HUDEP-2 (cell line): ENCODE measurements at regions not wholly inside any gene's neighbourhood (a gene's known extent, or its start where the extent isn't known, plus 50 kb on each side); places are given as distances from the start of the nearest gene placed in this dataset.

Experiments used
- DNase-seq, 76 experiments: peaks; one replicate each; lab custom pipeline; 2025; ENCODE audit not compliant: unreplicated experiment in 76 of 76; lab: John Stamatoyannopoulos, UW

GRCh38 chr12:108066583-108067577 is 62.2 kb upstream of the WSCD2 start:
- DNase-seq = no peak

- DNase-seq = no peak
Observed at GRCh38 chr12:108069651-108070165, 59.4 kb upstream of the WSCD2 start.

- no peak for DNase-seq
Observed at GRCh38 chr12:108075561-108075960, 53.5 kb upstream of the WSCD2 start.

DNA sequence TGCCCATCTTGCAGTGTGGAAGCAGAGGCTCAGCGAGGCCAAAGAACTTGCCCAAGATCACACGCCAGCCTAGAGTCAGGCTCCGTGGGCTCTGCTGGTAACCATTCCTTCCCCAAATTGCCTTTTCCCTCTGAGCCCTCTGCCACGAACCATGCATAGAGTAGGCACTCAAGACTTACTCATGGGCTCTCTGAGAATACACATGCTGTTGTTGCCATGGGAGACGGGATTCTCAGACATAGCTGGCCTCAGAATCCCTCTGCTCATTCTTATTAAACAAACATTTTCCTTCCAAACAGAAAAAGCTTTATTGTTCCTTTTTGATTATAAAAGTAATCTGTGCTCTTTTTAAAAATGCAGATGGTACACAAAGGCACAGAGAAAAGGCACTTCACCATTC is 52.5 kb upstream of the WSCD2 start:
- DNase-seq = no peak

DNA sequence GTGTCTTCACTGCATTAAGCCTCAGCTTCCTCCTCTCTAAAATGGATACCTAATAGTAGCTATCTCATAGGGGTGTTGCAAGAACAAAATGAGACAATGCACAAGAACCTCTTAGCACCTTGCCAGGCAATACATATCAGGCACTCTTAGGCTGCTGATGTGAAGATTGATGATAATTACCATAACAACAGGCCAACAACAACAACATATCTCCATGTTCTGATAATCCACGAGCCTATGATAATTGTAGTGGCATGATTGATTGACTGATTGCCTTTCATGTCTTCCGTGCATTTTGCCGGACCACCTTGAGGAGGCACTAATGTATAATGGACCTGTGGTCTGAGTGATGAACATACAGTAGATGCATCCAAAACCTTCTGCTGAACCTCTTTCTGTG is 50.7 kb upstream of the WSCD2 start:
- peak in 4 of 76 experiments; percentile 1 to 6 (median 3) for DNase-seq
